ENCODE measurements at regions not wholly inside any gene's neighbourhood (a gene's known extent, or its start where the extent isn't known, plus 50 kb on each side); places are given as distances from the start of the nearest gene placed in this dataset.

GRCh38 chr6:9365378-9365777 is 930.0 kb upstream of the SLC35B3 start:
- H3K4me3 ChIP-seq (replicated peaks; ENCODE audit: low read depth, low read length), result no peak overlapping the region
- no peak for TF ChIP-seq CTCF (IDR thresholded peaks at IDR 0.05; ENCODE audit: low read depth, low read length, missing control alignments)
- DNase-seq (ENCODE audit: extremely low read depth, low read depth), result no peak

- TF ChIP-seq CTCF (IDR thresholded peaks at IDR 0.05; ENCODE audit: low read depth, low read length, missing control alignments), result no peak
- no peak for DNase-seq (ENCODE audit: extremely low read depth, low read depth)
- H3K4me3 ChIP-seq (replicated peaks; ENCODE audit: low read depth, low read length), result no peak overlapping the region
Observed at GRCh38 chr6:9361749-9362148, 926.4 kb upstream of the SLC35B3 start.

- H3K4me3 ChIP-seq (replicated peaks; ENCODE audit: low read depth, low read length), result no peak overlapping the region
- no peak for TF ChIP-seq CTCF (IDR thresholded peaks at IDR 0.05; ENCODE audit: low read depth, low read length, missing control alignments)
- DNase-seq (ENCODE audit: extremely low read depth, low read depth), result no peak
Observed at GRCh38 chr6:9360881-9361280, 925.5 kb upstream of the SLC35B3 start.

GRCh38 chr6:9347608-9348007 is 912.3 kb upstream of the SLC35B3 start:
- DNase-seq (ENCODE audit: extremely low read depth, low read depth), result no peak
- no peak overlapping the region for H3K4me3 ChIP-seq (replicated peaks; ENCODE audit: low read depth, low read length)
- TF ChIP-seq CTCF (IDR thresholded peaks at IDR 0.05; ENCODE audit: low read depth, low read length, missing control alignments), result no peak

GRCh38 chr6:9346923-9347322 is 911.6 kb upstream of the SLC35B3 start:
- no peak overlapping the region for H3K4me3 ChIP-seq (replicated peaks; ENCODE audit: low read depth, low read length)
- DNase-seq (ENCODE audit: extremely low read depth, low read depth), result no peak
- TF ChIP-seq CTCF (IDR thresholded peaks at IDR 0.05; ENCODE audit: low read depth, low read length, missing control alignments), result no peak

GRCh38 chr6:9335431-9335830 is 900.1 kb upstream of the SLC35B3 start:
- TF ChIP-seq CTCF (IDR thresholded peaks at IDR 0.05; ENCODE audit: low read depth, low read length, missing control alignments), result no peak
- no peak overlapping the region for H3K4me3 ChIP-seq (replicated peaks; ENCODE audit: low read depth, low read length)
- DNase-seq (ENCODE audit: extremely low read depth, low read depth), result no peak

GRCh38 chr6:9334979-9335378 is 899.6 kb upstream of the SLC35B3 start:
- DNase-seq (ENCODE audit: extremely low read depth, low read depth), result no peak
- H3K4me3 ChIP-seq (replicated peaks; ENCODE audit: low read depth, low read length), result no peak overlapping the region
- no peak for TF ChIP-seq CTCF (IDR thresholded peaks at IDR 0.05; ENCODE audit: low read depth, low read length, missing control alignments)
